Suprapubic skin (tissue), 3 donors: ENCODE measurements at regions not wholly inside any gene's neighbourhood (a gene's known extent, or its start where the extent isn't known, plus 50 kb on each side); places are given as distances from the start of the nearest gene placed in this dataset.

Experiments used
- EP300 ChIP-seq: sonication (generic); formaldehyde crosslinking; IDR thresholded peaks from one replicate; pipeline ENCODE4 v1.6.1; 2017; ENCODE audit warnings: antibody characterized with exemption
- POLR2A ChIP-seq, 2 donors: fragments of 450-650 bp; IDR thresholded peaks; one replicate each; pipeline ENCODE4 v1.6.1; 2017; ENCODE audit warnings: antibody characterized with exemption in 2 of 2, mild to moderate bottlenecking in 2 of 2, moderate library complexity in 2 of 2
- TF ChIP-seq, protein P1 (sequence below), 2 donors: fragments of 200-600 bp in 1 of 2; fragments of 450-650 bp in 1 of 2; sonication (generic) in 1 of 2; IDR thresholded peaks; one replicate each; pipeline ENCODE4 v1.5.1; 2016 to 2019; ENCODE audit warnings: antibody characterized with exemption in 2 of 2, mild to moderate bottlenecking in 1 of 2, moderate library complexity in 1 of 2

DNA sequence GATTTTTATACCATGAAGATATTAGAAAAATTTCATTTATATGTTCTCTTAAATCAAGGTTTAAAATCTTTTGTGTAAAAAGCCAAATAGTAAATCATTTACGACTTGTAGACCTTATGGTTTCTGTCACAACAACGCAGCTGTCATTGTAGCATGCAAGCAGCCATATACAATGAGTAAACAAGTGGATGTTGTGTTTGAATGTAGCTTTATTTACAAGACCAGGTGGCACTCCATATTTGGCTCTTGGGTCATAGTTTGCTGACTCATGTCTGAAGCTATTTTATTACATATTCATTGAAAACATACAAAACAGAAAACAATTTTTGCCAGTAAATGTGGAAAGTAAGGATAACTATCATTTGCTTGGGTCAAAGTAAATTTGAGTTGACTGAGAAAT is 930.8 kb downstream of the SLITRK5 start:
- TF ChIP-seq EP300, result no peak
- TF ChIP-seq, protein P1, sequence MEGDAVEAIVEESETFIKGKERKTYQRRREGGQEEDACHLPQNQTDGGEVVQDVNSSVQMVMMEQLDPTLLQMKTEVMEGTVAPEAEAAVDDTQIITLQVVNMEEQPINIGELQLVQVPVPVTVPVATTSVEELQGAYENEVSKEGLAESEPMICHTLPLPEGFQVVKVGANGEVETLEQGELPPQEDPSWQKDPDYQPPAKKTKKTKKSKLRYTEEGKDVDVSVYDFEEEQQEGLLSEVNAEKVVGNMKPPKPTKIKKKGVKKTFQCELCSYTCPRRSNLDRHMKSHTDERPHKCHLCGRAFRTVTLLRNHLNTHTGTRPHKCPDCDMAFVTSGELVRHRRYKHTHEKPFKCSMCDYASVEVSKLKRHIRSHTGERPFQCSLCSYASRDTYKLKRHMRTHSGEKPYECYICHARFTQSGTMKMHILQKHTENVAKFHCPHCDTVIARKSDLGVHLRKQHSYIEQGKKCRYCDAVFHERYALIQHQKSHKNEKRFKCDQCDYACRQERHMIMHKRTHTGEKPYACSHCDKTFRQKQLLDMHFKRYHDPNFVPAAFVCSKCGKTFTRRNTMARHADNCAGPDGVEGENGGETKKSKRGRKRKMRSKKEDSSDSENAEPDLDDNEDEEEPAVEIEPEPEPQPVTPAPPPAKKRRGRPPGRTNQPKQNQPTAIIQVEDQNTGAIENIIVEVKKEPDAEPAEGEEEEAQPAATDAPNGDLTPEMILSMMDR (IDR thresholded peaks at IDR 0.05), result no peak
- TF ChIP-seq POLR2A (IDR thresholded peaks at IDR 0.05), result no peak
